OCI-LY3 (cell line): ENCODE measurements at regions not wholly inside any gene's neighbourhood (a gene's known extent, or its start where the extent isn't known, plus 50 kb on each side); places are given as distances from the start of the nearest gene placed in this dataset.

Experiments used
- CTCF ChIP-seq: fragments of 200-600, 300-600 bp; sonication (generic); IDR thresholded peaks from 2 replicates; pipeline ENCODE4 v1.5.1; 2014; ENCODE audit warnings: antibody characterized with exemption, low read length, low read depth
- EZH2phosphoT487 ChIP-seq: fragments of 200-600 bp; shearing (Covaris generic); IDR thresholded peaks from 2 replicates; pipeline ENCODE4 v1.6.1; 2018; ENCODE audit warnings: antibody characterized with exemption, mixed run types, low read depth

DNA sequence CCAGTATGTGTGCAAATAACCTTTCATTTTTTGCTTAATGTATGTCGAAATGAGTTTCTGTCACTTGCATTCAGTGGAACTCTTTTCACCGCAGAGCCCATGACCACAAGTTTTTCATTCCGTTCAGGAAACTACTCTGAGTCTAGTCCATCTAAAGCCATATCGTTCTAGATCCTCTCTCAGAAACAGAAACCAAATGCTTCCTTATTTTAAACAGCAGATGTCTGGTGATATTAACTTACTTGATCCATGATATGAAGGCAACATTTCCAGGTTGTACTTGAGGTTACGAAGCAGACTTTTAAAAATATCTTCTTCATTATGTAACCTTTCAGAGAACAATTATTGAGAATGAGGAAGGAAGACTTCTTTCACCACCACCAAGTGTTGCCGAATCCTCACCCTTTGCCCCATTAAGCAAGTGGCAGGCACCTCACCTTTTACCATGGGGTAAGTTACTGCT, 72.4 kb upstream of the GNAQ start:
- TF ChIP-seq CTCF (no peak), EZH2phosphoT487 (no peak)
